GM12865 (cell line): ENCODE measurements at regions not wholly inside any gene's neighbourhood (a gene's known extent, or its start where the extent isn't known, plus 50 kb on each side); places are given as distances from the start of the nearest gene placed in this dataset.
"Not testable (repeated sequence)": the region's sequence is repeated elsewhere in the genome, so short reads cannot be mapped to it uniquely, and the experiment has no call there.

Experiments used
- DNase-seq: peaks from one replicate; pipeline ENCODE4 v3.0.0; 2010; ENCODE audit warnings: low read depth
- H3K4me3 ChIP-seq: 2 replicates; pipeline ENCODE4 v1.5.1; 2011; ENCODE audit warnings: mild to moderate bottlenecking, low read depth, low read length, control low read depth
- CTCF ChIP-seq: IDR thresholded peaks from 2 replicates; pipeline ENCODE4 v1.5.1; 2011; ENCODE audit warnings: low read length, control low read depth, low read depth, inconsistent platforms; ENCODE audit not compliant: insufficient read depth; ENCODE audit errors: missing control alignments

GRCh38 chr12:92242907-92243306 lies 97.3 kb upstream of the BTG1 start:
- DNase-seq = no peak
- H3K4me3 ChIP-seq = no peak overlapping the region
- TF ChIP-seq CTCF = no peak

GRCh38 chr12:92237762-92238523 lies 92.3 kb upstream of the BTG1 start:
- H3K4me3 ChIP-seq = no peak overlapping the region
- TF ChIP-seq CTCF = no peak
- no peak for DNase-seq

- TF ChIP-seq CTCF = no peak
- H3K4me3 ChIP-seq = no peak overlapping the region
- DNase-seq = no peak
These were observed 91.6 kb upstream of the BTG1 start for GRCh38 chr12:92237262-92237661.

- TF ChIP-seq CTCF = no peak
- H3K4me3 ChIP-seq = no peak overlapping the region
- no peak for DNase-seq
These were observed 90.2 kb upstream of the BTG1 start for GRCh38 chr12:92235703-92236472.

GRCh38 chr12:92234533-92234932 lies 88.9 kb upstream of the BTG1 start:
- no peak overlapping the region for H3K4me3 ChIP-seq
- DNase-seq = no peak
- TF ChIP-seq CTCF = no peak

- TF ChIP-seq CTCF = no peak
- no peak overlapping the region for H3K4me3 ChIP-seq
- no peak for DNase-seq
These were observed 87.8 kb upstream of the BTG1 start for GRCh38 chr12:92233346-92234015.

GRCh38 chr12:92232371-92232932 lies 86.8 kb upstream of the BTG1 start:
- not testable (repeated sequence) for H3K4me3 ChIP-seq, DNase-seq

- not testable (repeated sequence) for H3K4me3 ChIP-seq, DNase-seq
These were observed 86.3 kb upstream of the BTG1 start for GRCh38 chr12:92231945-92232344.

- H3K4me3 ChIP-seq, DNase-seq: not testable (repeated sequence)
These were observed 85.9 kb upstream of the BTG1 start for GRCh38 chr12:92231532-92231931.
